ENCODE measurements at regions not wholly inside any gene's neighbourhood (a gene's known extent, or its start where the extent isn't known, plus 50 kb on each side); places are given as distances from the start of the nearest gene placed in this dataset.

GRCh38 chr11:134660416-134660815 lies 248.4 kb upstream of the B3GAT1 start:
- intact Hi-C loops (cut with micrococcal nuclease; ENCODE audit: unreplicated experiment) = no loop called here
- Histone ChIP-seq H3K9me3 (ENCODE audit: control insufficient read depth, insufficient read depth, low read depth, low read length) (no peaks in the 10 kb centered on the region), H3K4me3 (ENCODE audit: low read depth in 2 of 2, low read length in 2 of 2) (no peak overlapping the region), H3K4me1 (ENCODE audit: control insufficient read depth, insufficient read depth, low read length) (no peaks in the 10 kb centered on the region), H3K36me3 (ENCODE audit: control insufficient read depth, insufficient read depth, low read length) (no peaks in the 10 kb centered on the region), H3K27me3 (ENCODE audit: control insufficient read depth, insufficient read depth, low read length) (no peaks in the 10 kb centered on the region), H3K27ac (ENCODE audit: low read length) (no peak overlapping the region)
- in situ Hi-C loops (cut with HindIII; ENCODE audit: low pct_unique_long_range_greater_than_20kb, low sequenced_read_pairs) = no loop called here
- ChIA-PET POLR2A (no interaction called here), CTCF (no interaction called here)
- no TSS peak for BruUV-seq (replicated peaks)
- ATAC-seq (no peak), DNase-seq (ENCODE audit: low read depth, low spot score) (no peak)
- TF ChIP-seq CTCF (IDR thresholded peaks at IDR 0.05) (no peak), TCF7L2 (IDR thresholded peaks at IDR 0.05; ENCODE audit: low read depth, low read length) (no peak)

GRCh38 chr11:134659882-134660281 lies 247.8 kb upstream of the B3GAT1 start:
- BruUV-seq (replicated peaks) = no TSS peak

More at GRCh38 chr11:134659882-134660281, 247.8 kb upstream of the B3GAT1 start:
- ChIA-PET CTCF (no interaction called here), POLR2A (no interaction called here)
- TF ChIP-seq CTCF (IDR thresholded peaks at IDR 0.05) = no peak
- no peak for TF ChIP-seq REST (IDR thresholded peaks at IDR 0.05; ENCODE audit: insufficient read depth in 1 of 2, low read depth in 2 of 2, low read length in 1 of 2)
- no peak for TF ChIP-seq SIN3A (IDR thresholded peaks at IDR 0.05; ENCODE audit: borderline replicate concordance, insufficient read depth, low read depth, low read length)
- no peak for TF ChIP-seq TCF7L2 (IDR thresholded peaks at IDR 0.05; ENCODE audit: low read depth, low read length)
- TF ChIP-seq POLR2AphosphoS5 (IDR thresholded peaks at IDR 0.05; ENCODE audit: low read depth, low read length) = no peak
- H3K4me3 ChIP-seq (ENCODE audit: low read depth in 2 of 2, low read length in 2 of 2) = no peak overlapping the region
- ATAC-seq = no peak
- H3K36me3 ChIP-seq (ENCODE audit: control insufficient read depth, insufficient read depth, low read length) = no peaks in the 10 kb centered on the region
- H3K9me3 ChIP-seq (ENCODE audit: control insufficient read depth, insufficient read depth, low read depth, low read length) = no peaks in the 10 kb centered on the region
- no peak overlapping the region for H3K27ac ChIP-seq (ENCODE audit: low read length)
- H3K27me3 ChIP-seq (ENCODE audit: control insufficient read depth, insufficient read depth, low read length) = no peaks in the 10 kb centered on the region
- DNase-seq (ENCODE audit: low read depth, low spot score) = no peak
- no peaks in the 10 kb centered on the region for H3K4me1 ChIP-seq (ENCODE audit: control insufficient read depth, insufficient read depth, low read length)
- in situ Hi-C loops (cut with HindIII; ENCODE audit: low pct_unique_long_range_greater_than_20kb, low sequenced_read_pairs) = no loop called here
- intact Hi-C loops (cut with micrococcal nuclease; ENCODE audit: unreplicated experiment) = no loop called here

Measured in Panc1 (cell line).